VCaP (cell line): ENCODE measurements at regions not wholly inside any gene's neighbourhood (a gene's known extent, or its start where the extent isn't known, plus 50 kb on each side); places are given as distances from the start of the nearest gene placed in this dataset.

Experiments used
- H3K27ac ChIP-seq: fragments of 450-650 bp; 2 replicates; pipeline ENCODE4 v1.5.1; 2017
- CTCF ChIP-seq: fragments of 450-650 bp; conservative IDR thresholded peaks from 2 replicates; pipeline ENCODE4 v1.5.1; 2017; ENCODE audit warnings: mild to moderate bottlenecking, moderate library complexity

DNA sequence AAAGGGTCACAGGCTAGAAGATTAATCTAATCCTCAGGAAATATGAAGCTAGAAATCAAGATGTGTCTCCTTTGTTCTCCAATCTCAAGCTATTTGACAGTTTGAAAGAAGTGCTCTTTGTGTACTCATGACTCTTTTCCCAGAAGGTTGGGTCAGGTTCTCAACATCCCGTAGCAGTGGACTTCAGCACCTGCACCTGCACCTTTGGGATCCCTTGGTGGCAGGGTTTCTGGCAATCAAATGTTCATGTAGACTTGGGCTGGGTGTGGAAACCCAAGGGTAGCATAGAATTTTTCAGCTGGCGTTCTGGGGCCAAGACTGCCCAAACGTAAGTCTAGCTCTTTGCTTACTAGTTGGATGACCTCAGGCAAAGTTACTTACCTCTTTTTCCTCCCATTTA is 134.4 kb downstream of the ADRA2A start:
- TF ChIP-seq CTCF: no peak
- H3K27ac ChIP-seq: no peak overlapping the region

- no peak for TF ChIP-seq CTCF
- H3K27ac ChIP-seq: no peak overlapping the region
Observed at GRCh38 chr10:111211706-111212105, 134.9 kb downstream of the ADRA2A start.

DNA sequence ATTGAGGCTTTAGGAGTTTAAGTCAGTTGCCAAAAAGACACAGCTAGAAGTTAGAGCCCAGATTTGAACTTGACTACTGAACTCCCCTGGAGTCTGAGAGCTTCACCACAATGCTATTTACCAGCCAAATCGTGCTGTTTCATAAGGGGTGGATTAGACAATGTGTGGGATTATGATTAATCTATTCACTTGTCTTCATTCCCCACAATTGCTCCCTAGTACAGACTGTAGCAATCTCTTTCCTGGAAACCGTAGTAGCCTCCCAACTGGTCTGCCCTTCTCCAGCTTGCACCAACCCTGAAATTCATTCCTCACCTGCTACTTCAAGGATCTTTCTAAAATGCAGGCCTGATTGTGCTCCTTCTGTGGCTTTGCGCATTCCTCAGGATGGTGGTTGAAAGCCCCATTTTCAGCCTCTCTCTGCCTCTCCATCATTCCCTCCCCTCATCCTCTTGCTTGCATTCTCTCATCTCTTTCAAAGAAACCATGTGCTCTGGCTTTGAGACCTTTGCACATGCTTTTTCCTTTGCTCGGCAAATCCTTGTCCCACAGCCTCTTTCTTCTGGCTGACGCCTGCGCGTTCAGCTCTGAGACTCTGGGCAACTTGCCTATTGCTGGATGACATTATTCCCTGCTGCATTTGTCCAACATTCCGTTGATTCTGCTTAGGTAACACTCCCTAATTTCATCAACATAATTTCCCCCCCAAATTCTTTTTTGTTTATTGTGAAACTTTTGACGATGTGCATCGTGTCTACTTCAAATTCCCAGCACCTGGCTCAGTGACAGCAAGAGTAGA is 145.1 kb downstream of the ADRA2A start:
- H3K27ac ChIP-seq: no peak overlapping the region
- no peak for TF ChIP-seq CTCF

DNA sequence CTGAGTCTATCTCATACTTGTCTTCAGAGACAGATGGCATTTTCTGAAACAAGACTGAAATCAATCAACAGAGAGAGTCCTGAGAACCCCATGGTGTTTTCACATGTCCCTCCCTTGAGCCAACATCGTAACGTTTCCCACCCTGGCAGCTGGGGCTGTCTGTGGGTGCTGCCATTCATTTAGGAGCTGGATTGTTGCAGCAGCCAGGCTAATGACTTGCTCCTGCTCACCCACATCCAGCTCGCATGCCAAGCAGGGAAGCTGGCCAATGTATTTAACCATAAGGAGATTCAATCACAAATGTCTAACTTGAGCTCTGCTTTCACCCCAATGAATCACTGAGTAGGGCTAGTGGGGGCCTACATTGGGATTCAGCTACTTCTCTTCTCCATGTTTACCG is 146.1 kb downstream of the ADRA2A start:
- no peak overlapping the region for H3K27ac ChIP-seq
- no peak for TF ChIP-seq CTCF

DNA sequence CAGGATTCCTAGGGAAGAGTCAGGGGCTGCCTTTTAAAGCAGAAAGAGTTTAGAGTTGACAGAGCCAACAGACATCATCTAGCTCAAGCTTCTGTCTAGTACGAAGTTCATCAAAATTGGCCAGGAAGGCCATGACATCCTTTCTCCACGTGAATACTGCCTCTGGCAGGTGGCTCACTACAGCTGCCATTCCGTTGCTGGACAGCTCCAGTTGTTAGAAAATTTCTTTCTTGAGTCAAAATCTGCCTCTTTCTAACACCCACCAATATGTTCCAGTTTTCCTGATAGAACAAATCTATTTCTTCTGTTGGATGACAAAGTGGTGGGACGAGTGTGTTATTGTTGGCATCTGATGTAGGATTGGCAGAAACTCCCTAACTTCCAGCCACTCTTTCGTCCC is 154.9 kb downstream of the ADRA2A start:
- H3K27ac ChIP-seq: no peak overlapping the region
- TF ChIP-seq CTCF: no peak

- no peak overlapping the region for H3K27ac ChIP-seq
- no peak for TF ChIP-seq CTCF
Observed at GRCh38 chr10:111233439-111233838, 156.6 kb downstream of the ADRA2A start.

GRCh38 chr10:111234234-111234913 is 157.5 kb downstream of the ADRA2A start:
- no peak overlapping the region for H3K27ac ChIP-seq
- no peak for TF ChIP-seq CTCF
